K562 (cell line): ENCODE measurements at regions not wholly inside any gene's neighbourhood (a gene's known extent, or its start where the extent isn't known, plus 50 kb on each side); places are given as distances from the start of the nearest gene placed in this dataset.

Source experiments
- ARNT ChIP-seq, 2 experiments: fragments of 450-650 bp; IDR thresholded peaks; 2 replicates each; pipeline ENCODE4 v1.6.1; 2016; ENCODE audit warnings: mild to moderate bottlenecking in 1 of 2
- ATF1 ChIP-seq, 2 experiments: fragments of 450-650 bp in 1 of 2; IDR thresholded peaks; 2 replicates each; pipeline ENCODE4 v1.6.1; 2016; ENCODE audit warnings: missing compliant biosample characterization in 1 of 2, missing genetic modification characterization in 1 of 2
- ATF7 ChIP-seq: fragments of 450-650 bp; IDR thresholded peaks from 2 replicates; pipeline ENCODE4 v1.7.1; 2014; ENCODE audit warnings: mild to moderate bottlenecking, moderate library complexity
- BHLHE40 ChIP-seq: IDR thresholded peaks from 2 replicates; pipeline ENCODE4 v1.6.1; 2011; ENCODE audit warnings: low read length, improper control_type of control experiment
- CC2D1A ChIP-seq: fragments of 450-650 bp; IDR thresholded peaks from 2 replicates; pipeline ENCODE4 v1.6.1; 2017; ENCODE audit warnings: mild to moderate bottlenecking
- CEBPG ChIP-seq, 3 experiments: fragments of 200-800 bp in 1 of 3; sonication (Bioruptor generic) in 1 of 3; sonication (generic) in 1 of 3; formaldehyde crosslinking in 1 of 3; IDR thresholded peaks in 2 of 3; conservative IDR thresholded peaks in 1 of 3; 2 replicates each; pipeline versions ENCODE4 v1.6.1 to v1.8.0; 2016 to 2022; ENCODE audit warnings: missing compliant biosample characterization in 2 of 3, missing genetic modification characterization in 2 of 3, mild to moderate bottlenecking in 1 of 3, missing genetic modification reagents in 1 of 3
- EP300 ChIP-seq: IDR thresholded peaks from 2 replicates; pipeline ENCODE4 v1.6.1; 2012; ENCODE audit warnings: low read length, improper control_type of control experiment
- ETS1 ChIP-seq: conservative IDR thresholded peaks from 2 replicates; pipeline ENCODE4 v1.6.1; 2011; ENCODE audit warnings: low read depth, mild to moderate bottlenecking, low read length; ENCODE audit not compliant: control insufficient read depth
- HDAC2 ChIP-seq: fragments of 450-650 bp; IDR thresholded peaks from 2 replicates; pipeline ENCODE4 v1.6.1; 2016; ENCODE audit warnings: mild to moderate bottlenecking
- ID3 ChIP-seq, 2 experiments: fragments of 250-450 bp in 1 of 2; fragments of 450-650 bp in 1 of 2; sonication (Bioruptor Pico) in 1 of 2; IDR thresholded peaks; 2 replicates each; pipeline versions ENCODE4 v1.6.1 to v1.8.0; 2016 to 2021; ENCODE audit warnings: mild to moderate bottlenecking in 2 of 2, moderate library complexity in 2 of 2, missing compliant biosample characterization in 1 of 2, missing genetic modification characterization in 1 of 2
- ILF3 ChIP-seq: fragments of 450-650 bp; IDR thresholded peaks from 2 replicates; pipeline ENCODE4 v1.6.1; 2018; ENCODE audit warnings: antibody characterized with exemption, mild to moderate bottlenecking, moderate library complexity, borderline replicate concordance
- KLF1 ChIP-seq: fragments of 450-650 bp; IDR thresholded peaks from 2 replicates; pipeline ENCODE4 v1.6.1; 2016; ENCODE audit warnings: missing genetic modification characterization, missing compliant biosample characterization
- KLF16 ChIP-seq: IDR thresholded peaks from 2 replicates; pipeline ENCODE4 v1.6.1; 2016; ENCODE audit warnings: antibody characterized with exemption
- NFXL1 ChIP-seq: fragments of 450-650 bp; formaldehyde crosslinking; IDR thresholded peaks from 2 replicates; pipeline ENCODE4 v1.4.0; 2021; ENCODE audit warnings: mild to moderate bottlenecking
- PTBP1 ChIP-seq: fragments of 200-400 bp; formaldehyde crosslinking; IDR thresholded peaks from 2 replicates; pipeline ENCODE4 v1.6.1; 2017; ENCODE audit warnings: low read depth, low read length
- RBFOX2 ChIP-seq: fragments of 200-400 bp; formaldehyde crosslinking; IDR thresholded peaks from 2 replicates; pipeline ENCODE4 v1.6.1; 2017; ENCODE audit warnings: low read depth, mild to moderate bottlenecking, low read length, moderate library complexity
- SP1 ChIP-seq: sonication (generic); formaldehyde crosslinking; IDR thresholded peaks from 2 replicates; pipeline ENCODE4 v1.8.1; 2022; ENCODE audit warnings: mild to moderate bottlenecking, missing genetic modification reagents
- SREBF2 ChIP-seq: sonication (generic); formaldehyde crosslinking; IDR thresholded peaks from 2 replicates; pipeline ENCODE4 v1.4.0; 2020; ENCODE audit warnings: mild to moderate bottlenecking, missing genetic modification reagents
- TAL1 ChIP-seq: fragments of 450-650 bp; IDR thresholded peaks from 2 replicates; pipeline ENCODE4 v1.6.1; 2016; ENCODE audit warnings: mild to moderate bottlenecking
- TBL1XR1 ChIP-seq, 2 experiments: IDR thresholded peaks; 2 replicates each; pipeline ENCODE4 v1.6.1; 2012; ENCODE audit warnings: improper control_type of control experiment in 2 of 2, low read length in 2 of 2, mild to moderate bottlenecking in 1 of 2
- TEAD1 ChIP-seq, 2 experiments: fragments of 450-650 bp in 1 of 2; sonication (generic) in 1 of 2; formaldehyde crosslinking; IDR thresholded peaks; 2 replicates each; pipeline versions ENCODE4 v1.4.0 to v1.8.0; 2020 to 2022; ENCODE audit warnings: mild to moderate bottlenecking in 2 of 2, missing genetic modification reagents in 1 of 2
- TRIM24 ChIP-seq, 2 experiments: fragments of 450-650 bp; IDR thresholded peaks; 2 replicates each; pipeline ENCODE4 v1.6.1; 2016
- ZBED1 ChIP-seq: IDR thresholded peaks from 2 replicates; pipeline ENCODE4 v1.6.1; 2014
- ZNF175 ChIP-seq: fragments of 200-800 bp; sonication (Bioruptor generic); IDR thresholded peaks from 2 replicates; pipeline ENCODE4 v1.6.1; 2016; ENCODE audit warnings: low read depth, mild to moderate bottlenecking, missing genetic modification characterization, missing compliant biosample characterization
- ZNF41 ChIP-seq: fragments of 250-450 bp; sonication (Bioruptor Pico); conservative IDR thresholded peaks from 2 replicates; pipeline ENCODE4 v1.4.0; 2020; ENCODE audit warnings: mild to moderate bottlenecking
- ZNF444 ChIP-seq: fragments of 250-450 bp; sonication (Bioruptor Pico); IDR thresholded peaks from 2 replicates; pipeline ENCODE4 v1.4.0; 2020; ENCODE audit warnings: mild to moderate bottlenecking, moderate library complexity
- TF ChIP-seq, protein P1 (sequence below): sonication (generic); formaldehyde crosslinking; IDR thresholded peaks from 2 replicates; pipeline ENCODE4 v1.9.0; 2022; ENCODE audit warnings: mild to moderate bottlenecking, missing genetic modification reagents

- TF ChIP-seq ILF3 (no peak), SREBF2 (no peak), ATF7 (peak; percentile 42; the same call in 1 of the 2 replicates), ARNT (IDR thresholded peaks at IDR 0.05) (peak; percentile 77 to 92; a peak in 3 of 4 replicates), ZNF41 (no peak), ZNF444 (CRISPR knock-in tag) (0 out of 2 replicates have a peak, but pooled peaks have one; percentile 17), HDAC2 (peak; percentile 100), TRIM24 (IDR thresholded peaks at IDR 0.05) (peak; percentile 87 to 91), CEBPG (CRISPR knock-in tag; IDR thresholded peaks at IDR 0.05) (peak; percentile 58; the same call in 1 of the 2 replicates), CEBPG (tag; conservative IDR thresholded peaks at IDR 0.05 in 1 of 2, IDR thresholded peaks at IDR 0.05 in 1 of 2) (peak in 1 of 2 experiments; percentile 77; a peak in 2 of 4 replicates), TEAD1 (CRISPR knock-in tag; IDR thresholded peaks at IDR 0.05) (peak; percentile 91 to 99), NFXL1 (CRISPR knock-in tag) (no peak), ATF1 (CRISPR knock-in tag; IDR thresholded peaks at IDR 0.05) (no peak), ATF1 (tag; IDR thresholded peaks at IDR 0.05) (peak; percentile 50; the same call in 1 of the 2 replicates), ETS1 (peak; percentile 89), CC2D1A (peak; percentile 83; the same call in 1 of the 2 replicates), EP300 (peak; percentile 92), BHLHE40 (peak; percentile 47; the same call in 1 of the 2 replicates), RBFOX2 (no peak), TBL1XR1 (IDR thresholded peaks at IDR 0.05; ENCODE audit: low read length in 2 of 2) (peak; percentile 47 to 86; a peak in 3 of 4 replicates), SP1 (CRISPR knock-in tag) (peak; percentile 32; the same call in 1 of the 2 replicates), KLF16 (peak; percentile 94), ZBED1 (peak; percentile 70; the same call in 1 of the 2 replicates), ZNF175 (peak; percentile 92), PTBP1 (no peak), ID3 (CRISPR knock-in tag; IDR thresholded peaks at IDR 0.05) (no peak), ID3 (tag; IDR thresholded peaks at IDR 0.05) (peak; percentile 79; the same call in 1 of the 2 replicates), KLF1 (no peak), TAL1 (peak; percentile 94)
- TF ChIP-seq, protein P1, sequence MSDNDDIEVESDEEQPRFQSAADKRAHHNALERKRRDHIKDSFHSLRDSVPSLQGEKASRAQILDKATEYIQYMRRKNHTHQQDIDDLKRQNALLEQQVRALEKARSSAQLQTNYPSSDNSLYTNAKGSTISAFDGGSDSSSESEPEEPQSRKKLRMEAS (CRISPR knock-in tag) = peak; percentile 52; the same call in 1 of the 2 replicates
These were observed 206.2 kb upstream of the MYLIP start (continued) for GRCh38 chr6:15922510-15923250.
